ENCODE measurements at regions not wholly inside any gene's neighbourhood (a gene's known extent, or its start where the extent isn't known, plus 50 kb on each side); places are given as distances from the start of the nearest gene placed in this dataset.

DNA sequence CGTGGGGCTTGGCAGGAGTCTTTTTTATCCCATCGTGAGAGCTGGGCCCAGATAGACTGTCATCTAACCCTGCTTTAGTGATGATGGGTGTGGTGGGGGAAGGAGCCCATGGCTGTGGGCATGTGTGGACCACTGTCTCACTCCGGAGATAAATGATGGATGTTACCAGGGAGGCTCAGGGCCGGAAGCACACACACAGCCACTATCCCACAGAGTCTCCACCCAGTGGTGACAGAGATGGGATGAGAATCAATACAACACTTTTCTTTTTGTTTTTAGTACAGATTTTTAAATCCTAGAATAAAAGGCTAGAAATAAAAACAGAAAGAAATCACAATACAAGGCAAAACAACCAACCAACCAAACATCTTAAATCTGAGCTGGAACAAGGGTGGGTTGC is 233.4 kb downstream of the SOX11 start:
- no peaks in the 10 kb centered on the region for H3K4me1 ChIP-seq (ENCODE audit: insufficient read depth)
- no peak overlapping the region for H3K4me3 ChIP-seq
- TF ChIP-seq EZH2phosphoT487 (IDR thresholded peaks at IDR 0.05; ENCODE audit: low read depth, severe bottlenecking, unreplicated experiment) = no peak
- TF ChIP-seq, protein P1, sequence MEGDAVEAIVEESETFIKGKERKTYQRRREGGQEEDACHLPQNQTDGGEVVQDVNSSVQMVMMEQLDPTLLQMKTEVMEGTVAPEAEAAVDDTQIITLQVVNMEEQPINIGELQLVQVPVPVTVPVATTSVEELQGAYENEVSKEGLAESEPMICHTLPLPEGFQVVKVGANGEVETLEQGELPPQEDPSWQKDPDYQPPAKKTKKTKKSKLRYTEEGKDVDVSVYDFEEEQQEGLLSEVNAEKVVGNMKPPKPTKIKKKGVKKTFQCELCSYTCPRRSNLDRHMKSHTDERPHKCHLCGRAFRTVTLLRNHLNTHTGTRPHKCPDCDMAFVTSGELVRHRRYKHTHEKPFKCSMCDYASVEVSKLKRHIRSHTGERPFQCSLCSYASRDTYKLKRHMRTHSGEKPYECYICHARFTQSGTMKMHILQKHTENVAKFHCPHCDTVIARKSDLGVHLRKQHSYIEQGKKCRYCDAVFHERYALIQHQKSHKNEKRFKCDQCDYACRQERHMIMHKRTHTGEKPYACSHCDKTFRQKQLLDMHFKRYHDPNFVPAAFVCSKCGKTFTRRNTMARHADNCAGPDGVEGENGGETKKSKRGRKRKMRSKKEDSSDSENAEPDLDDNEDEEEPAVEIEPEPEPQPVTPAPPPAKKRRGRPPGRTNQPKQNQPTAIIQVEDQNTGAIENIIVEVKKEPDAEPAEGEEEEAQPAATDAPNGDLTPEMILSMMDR (IDR thresholded peaks at IDR 0.05; ENCODE audit: poor library complexity) = no peak
- TF ChIP-seq EZH2 (IDR thresholded peaks at IDR 0.05; ENCODE audit: borderline replicate concordance) = no peak
- H3K9me2 ChIP-seq (replicated peaks; ENCODE audit: insufficient read depth) = no peaks in the 10 kb centered on the region
- H3K79me2 ChIP-seq = no peaks in the 10 kb centered on the region
- no peaks in the 10 kb centered on the region for H3K27me3 ChIP-seq
- no peak for DNase-seq (ENCODE audit: low spot score)
- H3K36me3 ChIP-seq (replicated peaks; ENCODE audit: insufficient read depth, low read depth) = no peaks in the 10 kb centered on the region
- 93% methylated on average over 4 of the region's 4 CpGs for WGBS (ENCODE audit: low lambda C conversion rate, missing lambda C conversion rate)
- H3K4me2 ChIP-seq = no peak overlapping the region
- H2AFZ ChIP-seq = no peak overlapping the region
- no peaks in the 10 kb centered on the region for H3K9me3 ChIP-seq (ENCODE audit: low read depth)
- H3K27ac ChIP-seq = no peak overlapping the region
- no peaks in the 10 kb centered on the region for H4K20me1 ChIP-seq (ENCODE audit: insufficient read depth, poor library complexity, severe bottlenecking)

GRCh38 chr2:5926871-5927512 is 234.8 kb downstream of the SOX11 start:
- H3K4me3 ChIP-seq = no peak overlapping the region
- H4K20me1 ChIP-seq (ENCODE audit: insufficient read depth, poor library complexity, severe bottlenecking) = no peaks in the 10 kb centered on the region
- H3K4me2 ChIP-seq = no peak overlapping the region
- no peaks in the 10 kb centered on the region for H3K79me2 ChIP-seq
- H3K27ac ChIP-seq = no peak overlapping the region
- H3K9me3 ChIP-seq (ENCODE audit: low read depth) = no peaks in the 10 kb centered on the region
- no peaks in the 10 kb centered on the region for H3K4me1 ChIP-seq (ENCODE audit: insufficient read depth)
- no peaks in the 10 kb centered on the region for H3K9me2 ChIP-seq (replicated peaks; ENCODE audit: insufficient read depth)
- 70% methylated on average over 6 of the region's 6 CpGs for WGBS (ENCODE audit: low lambda C conversion rate, missing lambda C conversion rate)
- no peaks in the 10 kb centered on the region for H3K27me3 ChIP-seq
- H3K36me3 ChIP-seq (replicated peaks; ENCODE audit: insufficient read depth, low read depth) = no peaks in the 10 kb centered on the region
- TF ChIP-seq EZH2 (IDR thresholded peaks at IDR 0.05; ENCODE audit: borderline replicate concordance) = no peak
- TF ChIP-seq, protein P1 (IDR thresholded peaks at IDR 0.05; ENCODE audit: poor library complexity) = no peak
- TF ChIP-seq EZH2phosphoT487 (IDR thresholded peaks at IDR 0.05; ENCODE audit: low read depth, severe bottlenecking, unreplicated experiment) = no peak
- DNase-seq (ENCODE audit: low spot score) = no peak
- H2AFZ ChIP-seq = no peak overlapping the region

DNA sequence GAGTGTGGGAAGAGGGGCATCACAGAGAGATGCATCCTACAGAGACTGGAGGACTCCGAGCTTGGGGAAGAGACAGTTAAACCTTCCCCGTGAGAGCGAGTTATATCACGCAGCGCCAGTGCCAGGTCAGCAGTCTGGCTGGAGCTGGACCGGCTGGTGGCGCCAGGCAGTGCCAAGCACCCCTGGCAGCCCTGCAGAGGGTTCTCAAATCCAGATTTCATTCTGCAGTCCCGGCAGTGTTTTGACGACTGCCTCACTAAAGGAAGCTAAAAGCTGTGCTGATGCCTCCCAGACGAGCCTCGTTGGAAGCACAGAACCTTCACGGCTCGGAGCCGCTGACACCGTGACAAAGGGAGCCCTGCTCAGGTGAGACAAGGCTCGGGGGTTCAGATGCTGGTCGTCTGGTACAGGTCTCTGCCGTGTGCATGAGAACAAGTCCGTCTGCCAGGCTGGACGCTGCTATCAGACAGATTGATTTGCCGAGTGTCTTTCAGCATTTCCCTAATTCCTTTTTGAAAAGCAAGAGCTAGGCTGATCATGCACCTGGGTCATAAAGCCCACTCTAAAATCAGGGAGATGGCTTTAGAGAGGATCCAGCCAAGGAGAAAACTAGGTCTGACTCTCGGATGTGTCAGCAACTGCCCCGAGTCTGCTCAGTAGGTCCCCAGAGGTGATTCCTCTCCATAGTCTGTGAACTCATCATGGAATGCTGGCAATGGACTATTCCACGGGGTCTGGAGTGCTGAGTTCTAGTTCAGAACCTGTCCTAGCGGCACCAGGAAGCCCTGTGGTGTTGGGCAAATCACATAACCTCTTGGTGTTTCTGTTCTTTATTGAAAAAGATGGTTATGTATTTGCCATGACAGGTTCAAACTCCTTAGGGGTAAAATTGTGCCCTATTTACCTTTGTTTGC is 240.6 kb downstream of the SOX11 start:
- Histone ChIP-seq H3K4me1 (ENCODE audit: insufficient read depth) (peaks cover 4% of the 10 kb centered on the region), H3K36me3 (replicated peaks; ENCODE audit: insufficient read depth, low read depth) (no peaks in the 10 kb centered on the region), H3K79me2 (no peaks in the 10 kb centered on the region), H3K9me2 (replicated peaks; ENCODE audit: insufficient read depth) (no peaks in the 10 kb centered on the region), H3K4me2 (no peak overlapping the region), H3K27me3 (no peaks in the 10 kb centered on the region), H4K20me1 (ENCODE audit: insufficient read depth, poor library complexity, severe bottlenecking) (no peaks in the 10 kb centered on the region), H3K27ac (no peak overlapping the region), H3K4me3 (no peak overlapping the region), H3K9me3 (ENCODE audit: low read depth) (no peaks in the 10 kb centered on the region), H2AFZ (no peak overlapping the region)
- no peak for DNase-seq (ENCODE audit: low spot score)
- 76% methylated on average over 25 of the region's 25 CpGs for WGBS (ENCODE audit: low lambda C conversion rate, missing lambda C conversion rate)
- TF ChIP-seq EZH2 (IDR thresholded peaks at IDR 0.05; ENCODE audit: borderline replicate concordance) (no peak), EZH2phosphoT487 (IDR thresholded peaks at IDR 0.05; ENCODE audit: low read depth, severe bottlenecking, unreplicated experiment) (no peak)
- TF ChIP-seq, protein P1 (IDR thresholded peaks at IDR 0.05; ENCODE audit: poor library complexity) = no peak

All from hepatocyte (in vitro differentiated cells).